ENCODE measurements at regions not wholly inside any gene's neighbourhood (a gene's known extent, or its start where the extent isn't known, plus 50 kb on each side); places are given as distances from the start of the nearest gene placed in this dataset.

DNA sequence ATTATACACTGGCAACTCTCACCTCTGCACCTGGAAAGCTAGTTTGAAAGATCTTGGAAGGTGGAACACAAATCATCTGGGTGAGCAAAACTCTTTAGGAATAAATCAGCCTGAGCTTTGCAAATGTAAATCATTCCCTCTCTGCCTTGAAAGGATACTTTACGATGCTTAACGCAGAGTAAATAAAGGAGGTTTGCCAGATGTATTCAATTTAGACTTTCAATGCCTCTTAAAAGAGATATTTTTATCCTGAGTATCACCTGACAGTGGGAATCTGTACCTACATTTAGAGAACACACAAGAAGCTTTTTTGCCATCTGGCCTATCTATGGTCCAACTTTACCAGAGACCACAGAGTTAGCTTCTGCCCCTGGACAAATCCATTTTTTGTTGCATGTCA lies 983.2 kb upstream of the CDH2 start:
- no peak for DNase-seq (ENCODE audit: low spot score)

- DNase-seq (ENCODE audit: low spot score), result no peak
Measured at GRCh38 chr18:29157905-29158304, 981.0 kb upstream of the CDH2 start.

DNA sequence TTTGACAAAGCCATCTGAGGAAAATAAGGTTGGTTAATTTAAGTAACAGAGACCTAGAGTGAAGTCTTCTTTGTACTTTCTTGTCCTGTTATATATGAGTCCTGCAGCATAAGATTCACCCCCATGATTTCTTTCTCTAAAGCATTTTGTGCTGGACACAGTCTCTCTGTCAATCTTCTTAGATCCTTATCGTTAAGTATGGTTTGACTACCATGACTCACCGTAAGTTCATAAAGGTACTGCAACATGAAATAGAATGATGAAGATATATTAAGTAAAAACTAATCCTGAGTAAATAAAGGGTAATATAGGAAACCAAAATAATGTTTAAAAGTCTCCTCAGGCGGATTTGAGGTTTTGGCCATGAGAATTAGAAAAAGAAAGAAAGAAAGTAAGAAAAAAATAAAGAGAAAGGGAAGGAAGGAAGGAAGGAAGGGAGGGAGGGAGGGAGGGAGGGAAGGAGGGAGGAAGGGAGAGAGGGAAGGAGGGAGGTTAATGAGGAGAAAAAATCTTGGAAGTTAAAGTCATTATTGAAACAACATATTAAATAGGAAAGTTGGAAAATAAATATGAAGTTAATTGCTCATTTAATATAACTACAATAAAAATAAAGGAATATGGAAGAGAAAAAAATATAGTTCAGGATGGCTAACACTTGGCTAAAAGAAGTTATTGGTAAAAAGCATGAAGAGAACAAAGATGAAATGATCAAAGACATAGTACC lies 980.3 kb upstream of the CDH2 start:
- no peak for DNase-seq (ENCODE audit: low spot score)

- DNase-seq (ENCODE audit: low spot score), result no peak
Measured at GRCh38 chr18:29156531-29156930, 979.6 kb upstream of the CDH2 start.

GRCh38 chr18:29154758-29155725 lies 978.1 kb upstream of the CDH2 start:
- peak; percentile 49 for DNase-seq (ENCODE audit: low spot score)

- peak; percentile 30 for DNase-seq (ENCODE audit: low spot score)
Measured at GRCh38 chr18:29154196-29154757, 977.3 kb upstream of the CDH2 start.

- no peak for DNase-seq (ENCODE audit: low spot score)
Measured at GRCh38 chr18:29153091-29153490, 976.2 kb upstream of the CDH2 start.

DNA sequence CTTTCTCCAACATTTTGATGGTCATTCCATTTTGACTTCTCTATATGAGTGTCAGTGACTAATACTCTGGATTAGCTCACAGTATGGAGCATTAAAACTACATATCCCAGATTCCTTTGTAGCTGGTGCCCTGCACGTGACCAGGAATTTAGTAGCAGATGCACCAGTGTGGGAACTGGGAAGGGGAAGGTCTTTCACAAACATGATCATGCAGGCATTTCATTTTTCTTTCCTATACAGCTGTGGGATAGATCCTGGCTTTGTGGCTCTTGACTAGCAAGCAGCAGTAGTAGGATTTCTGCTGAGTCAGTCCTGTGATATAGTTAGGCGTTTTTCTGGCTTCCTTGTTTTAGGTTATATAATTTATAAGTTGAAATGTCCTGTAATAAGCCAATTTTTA lies 971.0 kb upstream of the CDH2 start:
- DNase-seq (ENCODE audit: low spot score), result peak; percentile 38

GRCh38 chr18:29146068-29146467 lies 969.1 kb upstream of the CDH2 start:
- no peak for DNase-seq (ENCODE audit: low spot score)

DNA sequence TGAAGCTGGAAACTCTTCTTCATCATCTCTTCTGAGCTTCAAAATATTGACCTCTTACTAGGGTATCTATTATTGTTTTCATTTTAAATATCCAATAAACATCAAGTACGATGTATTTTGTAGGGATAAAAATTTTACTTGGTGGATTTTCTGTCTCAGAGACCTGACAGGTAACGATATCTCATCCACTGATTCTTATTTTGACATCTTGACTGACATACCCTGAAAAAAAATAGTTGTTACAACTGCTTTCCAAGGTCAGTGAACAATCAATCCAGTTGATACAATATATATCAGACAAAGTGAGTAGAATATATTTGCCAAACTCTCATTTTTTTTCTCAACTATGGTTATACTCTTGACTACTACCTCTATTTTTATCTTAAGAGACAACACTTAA lies 963.7 kb upstream of the CDH2 start:
- no peak for DNase-seq (ENCODE audit: low spot score)

GRCh38 chr18:29137773-29138495 lies 961.0 kb upstream of the CDH2 start:
- no peak for DNase-seq (ENCODE audit: low spot score)

DNA sequence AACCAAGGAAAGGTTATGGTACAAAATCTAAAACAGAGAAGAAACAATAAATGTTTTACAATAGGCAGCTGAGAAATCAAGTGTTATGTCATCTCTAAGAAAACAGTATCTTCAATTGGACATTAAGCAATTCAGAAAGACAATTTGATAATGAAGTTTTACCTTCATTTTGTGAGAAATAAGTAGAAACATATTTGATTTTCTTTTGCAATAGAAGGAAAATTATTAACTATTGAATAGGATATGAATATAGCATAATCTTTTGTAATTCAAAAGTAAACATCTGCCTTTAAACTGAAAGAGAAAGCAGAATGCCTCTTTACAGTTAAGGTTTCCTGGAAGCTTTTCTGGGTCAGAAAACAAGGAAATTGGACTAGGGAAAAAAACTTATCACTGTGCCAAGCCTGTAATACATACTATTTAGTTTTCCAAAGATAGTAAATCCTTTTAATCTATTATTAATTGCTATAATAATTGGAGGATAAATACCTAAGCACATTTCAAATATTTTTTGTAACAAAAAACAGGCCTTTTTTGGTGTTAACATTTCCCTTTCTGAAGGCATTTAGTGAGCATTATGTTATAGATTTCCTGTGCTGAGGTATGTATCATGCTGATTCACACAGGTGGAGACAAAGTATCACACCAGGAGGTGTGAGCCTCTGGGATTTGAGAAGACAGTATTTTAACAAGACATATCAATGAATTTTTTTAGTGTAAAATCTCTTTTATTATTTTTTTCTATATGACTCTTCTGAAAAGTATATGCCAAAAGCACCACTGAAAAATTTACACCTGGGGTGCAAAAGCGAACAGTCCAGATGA lies 947.0 kb upstream of the CDH2 start:
- no peak for DNase-seq (ENCODE audit: low spot score)

DNA sequence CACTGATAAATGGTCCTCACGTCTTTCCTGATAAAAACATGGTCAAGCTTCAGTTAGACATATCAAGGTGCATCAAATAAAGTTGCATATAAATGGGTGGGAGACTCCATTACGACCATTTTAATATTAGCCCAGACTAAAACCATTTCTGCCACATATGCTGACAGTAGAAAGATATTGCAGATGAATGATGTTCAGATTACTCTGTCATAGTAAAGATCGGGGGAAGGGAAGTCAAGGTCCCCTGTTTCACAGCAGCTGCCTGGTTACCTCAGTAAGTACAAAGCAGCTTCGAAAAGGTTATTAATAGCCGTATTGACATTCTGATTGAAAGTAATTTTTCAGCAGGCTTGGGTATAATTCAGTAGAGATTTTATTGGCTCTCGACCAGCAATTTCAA lies 927.7 kb upstream of the CDH2 start:
- no peak for DNase-seq (ENCODE audit: low spot score)

- DNase-seq (ENCODE audit: low spot score), result no peak
Measured at GRCh38 chr18:29104227-29104626, 927.3 kb upstream of the CDH2 start.

DNA sequence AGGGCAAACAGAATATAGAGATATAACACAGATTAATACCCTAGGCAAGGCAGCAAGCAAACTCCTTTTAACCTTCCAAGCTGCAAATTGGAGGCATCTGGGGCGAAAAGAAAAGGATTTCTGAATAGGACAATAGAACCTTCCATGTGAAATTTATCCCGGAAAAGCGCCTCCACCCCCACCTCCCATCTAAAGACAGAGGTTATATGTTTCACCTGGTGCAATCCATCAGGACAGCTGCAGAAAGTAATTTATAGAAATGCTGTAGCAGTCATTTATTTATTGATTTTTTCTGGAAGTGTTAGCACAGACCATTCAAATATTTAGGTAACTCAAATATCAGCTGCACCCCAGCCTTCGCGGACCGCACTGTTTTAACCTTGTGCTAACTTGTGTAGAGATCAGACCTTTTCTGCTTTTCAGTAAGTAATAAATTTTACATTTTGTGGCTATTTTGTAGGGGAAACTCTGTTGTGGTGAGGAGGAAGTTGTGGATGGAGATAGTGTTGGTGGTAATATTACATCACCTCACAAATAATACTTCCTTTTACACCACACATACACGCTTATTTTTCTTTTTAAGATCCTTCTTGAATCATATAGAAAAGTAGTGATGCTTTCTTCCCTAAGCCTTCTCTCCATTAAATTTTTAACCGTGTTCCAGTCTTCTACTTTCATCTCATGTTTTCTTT lies 919.3 kb upstream of the CDH2 start:
- no peak for DNase-seq (ENCODE audit: low spot score)

DNA sequence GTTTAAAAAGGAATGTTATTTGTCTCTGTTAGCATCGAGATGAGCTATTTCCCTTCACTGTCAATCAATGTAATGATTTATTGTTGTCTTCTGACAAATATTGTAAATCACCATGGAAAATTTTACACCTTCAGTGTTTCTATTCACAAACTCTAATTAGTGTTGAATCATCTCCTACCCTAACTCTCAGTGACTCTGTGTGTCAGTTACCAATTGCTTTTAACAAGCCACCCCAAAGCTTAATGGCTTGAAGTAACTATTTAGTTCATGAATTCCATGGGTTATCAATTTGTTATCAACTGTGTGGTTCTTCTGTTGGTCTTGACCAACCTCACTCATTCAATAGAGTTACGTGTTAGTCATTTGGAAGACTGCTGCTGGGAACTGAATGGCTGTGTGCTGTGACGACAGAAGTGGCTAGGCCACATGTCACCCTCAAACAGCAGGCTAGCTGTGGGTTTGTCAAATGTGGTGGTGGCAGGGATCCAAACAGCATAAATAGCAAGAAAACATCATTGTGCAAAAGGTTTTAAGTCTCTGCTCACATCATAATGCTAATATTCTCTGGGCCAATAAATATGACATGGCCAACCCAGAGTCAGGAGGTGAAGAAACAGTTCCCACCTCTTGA lies 910.8 kb upstream of the CDH2 start:
- no peak for DNase-seq (ENCODE audit: low spot score)

DNA sequence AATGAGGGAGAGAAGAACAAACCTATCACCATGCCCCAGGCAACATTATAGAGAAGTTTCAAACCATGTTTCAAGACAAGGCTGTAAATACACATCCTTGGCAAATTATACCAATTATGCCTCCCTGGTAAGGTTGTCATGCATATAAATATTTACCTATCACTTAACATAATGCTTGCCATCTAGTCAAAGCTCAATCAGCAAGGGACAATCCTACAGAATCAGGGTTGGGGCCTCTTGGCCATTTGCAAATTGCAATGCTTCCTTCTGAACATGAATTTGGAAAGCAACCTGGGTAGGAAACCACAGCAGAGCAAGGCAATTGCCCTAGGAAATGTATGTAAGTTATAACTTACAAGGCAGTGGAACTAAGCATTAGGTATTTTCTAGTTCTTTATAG lies 907.2 kb upstream of the CDH2 start:
- DNase-seq (ENCODE audit: low spot score), result no peak

DNA sequence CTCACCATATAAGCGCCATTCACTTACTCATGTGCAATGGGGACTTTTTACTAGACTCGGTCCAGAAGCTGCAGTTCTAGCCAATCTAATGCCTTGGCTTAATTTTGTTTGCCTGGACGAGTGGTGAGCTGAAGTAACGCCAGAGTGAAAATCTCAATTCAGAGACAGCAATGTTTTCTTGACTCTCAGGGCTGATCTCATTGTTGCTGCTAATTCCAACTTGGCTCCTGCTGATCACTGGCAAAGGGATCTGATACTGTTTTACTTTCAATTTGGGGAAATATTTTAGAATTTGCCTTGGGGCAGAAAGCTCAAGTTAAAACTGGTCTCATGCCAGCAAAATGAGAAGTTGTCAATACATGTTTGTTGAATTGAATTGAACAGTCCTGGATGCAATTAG lies 906.6 kb upstream of the CDH2 start:
- DNase-seq (ENCODE audit: low spot score), result peak; percentile 31

DNA sequence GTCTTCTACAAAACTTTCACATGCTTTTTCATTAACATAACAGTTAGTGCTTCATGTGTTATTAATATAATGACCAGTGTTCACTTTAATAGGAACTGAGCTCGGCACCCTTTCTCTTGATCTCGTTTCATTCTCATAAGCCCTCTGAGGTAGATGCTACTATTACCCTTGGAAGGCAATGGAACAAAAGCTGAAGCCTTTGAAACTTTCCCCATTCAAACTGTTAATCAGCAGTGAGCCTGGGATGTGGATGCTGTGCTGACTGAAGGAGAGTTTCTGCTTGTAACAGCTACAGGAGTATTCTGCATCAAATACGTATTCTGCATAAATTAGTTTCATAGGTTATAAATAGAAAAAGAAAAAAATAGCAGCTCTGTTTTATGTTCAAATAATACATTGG lies 904.0 kb upstream of the CDH2 start:
- no peak for DNase-seq (ENCODE audit: low spot score)

GRCh38 chr18:29078273-29078672 lies 901.3 kb upstream of the CDH2 start:
- no peak for DNase-seq (ENCODE audit: low spot score)

All from AG20443 (cell line).